ENCODE measurements at regions not wholly inside any gene's neighbourhood (a gene's known extent, or its start where the extent isn't known, plus 50 kb on each side); places are given as distances from the start of the nearest gene placed in this dataset.

- intact Hi-C loops (cut with DNase I), result no loop called here
- H3K9me3 ChIP-seq, result no peaks in the 10 kb centered on the region
- H3K36me3 ChIP-seq, result no peaks in the 10 kb centered on the region
- no peaks in the 10 kb centered on the region for H3K4me1 ChIP-seq
- H3K27me3 ChIP-seq, result no peaks in the 10 kb centered on the region
- TF ChIP-seq POLR2A (IDR thresholded peaks at IDR 0.05) (no peak), CTCF (IDR thresholded peaks at IDR 0.05) (no peak)
- DNase-seq, result no peak
- 62 to 66% methylated on average over 5 of the region's 5 CpGs for WGBS, 2 donors
- H3K27ac ChIP-seq, result no peak overlapping the region
- H3K4me3 ChIP-seq, result no peak overlapping the region
Observed at GRCh38 chr7:45367026-45367425, 207.1 kb upstream of the ADCY1 start.

- Histone ChIP-seq H3K27ac (no peak overlapping the region), H3K4me1 (no peaks in the 10 kb centered on the region), H3K27me3 (no peaks in the 10 kb centered on the region), H3K9me3 (no peaks in the 10 kb centered on the region), H3K4me3 (no peak overlapping the region), H3K36me3 (no peaks in the 10 kb centered on the region)
- intact Hi-C loops (cut with DNase I), result no loop called here
- DNase-seq, result no peak
- TF ChIP-seq POLR2A (IDR thresholded peaks at IDR 0.05) (no peak), CTCF (IDR thresholded peaks at IDR 0.05) (no peak)
Observed at GRCh38 chr7:45368129-45368807, 205.9 kb upstream of the ADCY1 start.

GRCh38 chr7:45384499-45384898, 189.7 kb upstream of the ADCY1 start:
- DNase-seq, result no peak
- no peaks in the 10 kb centered on the region for H3K4me1 ChIP-seq
- intact Hi-C loops (cut with DNase I), result no loop called here
- TF ChIP-seq CTCF (IDR thresholded peaks at IDR 0.05) (no peak), POLR2A (IDR thresholded peaks at IDR 0.05) (no peak)
- 74 to 77% methylated on average over 4 of the region's 4 CpGs for WGBS, 2 donors
- no peak overlapping the region for H3K27ac ChIP-seq
- H3K9me3 ChIP-seq, result no peaks in the 10 kb centered on the region
- no peaks in the 10 kb centered on the region for H3K36me3 ChIP-seq
- no peaks in the 10 kb centered on the region for H3K27me3 ChIP-seq
- no peak overlapping the region for H3K4me3 ChIP-seq

DNA sequence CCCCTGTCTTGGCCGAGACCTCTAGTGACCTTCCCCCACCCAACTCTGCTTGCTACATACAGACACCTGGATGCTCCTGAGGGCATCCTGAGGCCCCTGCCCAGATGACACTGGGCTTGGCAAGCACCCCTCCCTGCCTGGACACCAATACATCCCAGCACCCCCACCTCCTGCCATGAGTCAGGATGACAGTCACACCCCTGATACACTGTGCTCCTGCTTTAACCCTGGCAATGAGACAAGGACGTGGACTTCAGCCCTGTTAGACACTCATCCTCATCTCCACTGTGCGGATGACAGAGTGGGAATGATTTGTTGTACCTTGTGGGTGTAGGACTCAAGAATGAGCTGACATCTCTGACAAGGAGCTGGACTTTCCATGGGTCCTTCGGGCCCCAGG, 186.3 kb upstream of the ADCY1 start:
- intact Hi-C loops (cut with DNase I), result no loop called here
- Histone ChIP-seq H3K4me3 (no peak overlapping the region), H3K27ac (no peak overlapping the region), H3K9me3 (no peaks in the 10 kb centered on the region), H3K4me1 (no peaks in the 10 kb centered on the region), H3K27me3 (no peaks in the 10 kb centered on the region), H3K36me3 (no peaks in the 10 kb centered on the region)
- DNase-seq, result no peak
- 51 to 58% methylated on average over 3 to 4 of the region's 4 CpGs for WGBS, 2 donors
- no peak for TF ChIP-seq POLR2A (IDR thresholded peaks at IDR 0.05)
- TF ChIP-seq CTCF (IDR thresholded peaks at IDR 0.05), result no peak

GRCh38 chr7:45389073-45389872, 184.9 kb upstream of the ADCY1 start:
- Histone ChIP-seq H3K27ac (no peak overlapping the region), H3K27me3 (no peaks in the 10 kb centered on the region), H3K4me3 (no peak overlapping the region), H3K9me3 (peaks cover 0 to 4% (median 0%) of the 10 kb centered on the region in 3 donors), H3K36me3 (no peaks in the 10 kb centered on the region), H3K4me1 (no peaks in the 10 kb centered on the region)
- intact Hi-C loops (cut with DNase I), result no loop called here
- TF ChIP-seq POLR2A (IDR thresholded peaks at IDR 0.05) (no peak), CTCF (IDR thresholded peaks at IDR 0.05) (no peak)
- DNase-seq, result no peak
- WGBS, 2 donors, result 68 to 73% methylated on average over 7 of the region's 7 CpGs

All from esophagus squamous epithelium (tissue), 5 donors.